ENCODE measurements at regions not wholly inside any gene's neighbourhood (a gene's known extent, or its start where the extent isn't known, plus 50 kb on each side); places are given as distances from the start of the nearest gene placed in this dataset.
"Not testable (repeated sequence)": the region's sequence is repeated elsewhere in the genome, so short reads cannot be mapped to it uniquely, and the experiment has no call there.

- no peak for DNase-seq (ENCODE audit: low spot score)
These were observed 109.5 kb downstream of the SINHCAF start for GRCh38 chr12:31216479-31216878.

DNA sequence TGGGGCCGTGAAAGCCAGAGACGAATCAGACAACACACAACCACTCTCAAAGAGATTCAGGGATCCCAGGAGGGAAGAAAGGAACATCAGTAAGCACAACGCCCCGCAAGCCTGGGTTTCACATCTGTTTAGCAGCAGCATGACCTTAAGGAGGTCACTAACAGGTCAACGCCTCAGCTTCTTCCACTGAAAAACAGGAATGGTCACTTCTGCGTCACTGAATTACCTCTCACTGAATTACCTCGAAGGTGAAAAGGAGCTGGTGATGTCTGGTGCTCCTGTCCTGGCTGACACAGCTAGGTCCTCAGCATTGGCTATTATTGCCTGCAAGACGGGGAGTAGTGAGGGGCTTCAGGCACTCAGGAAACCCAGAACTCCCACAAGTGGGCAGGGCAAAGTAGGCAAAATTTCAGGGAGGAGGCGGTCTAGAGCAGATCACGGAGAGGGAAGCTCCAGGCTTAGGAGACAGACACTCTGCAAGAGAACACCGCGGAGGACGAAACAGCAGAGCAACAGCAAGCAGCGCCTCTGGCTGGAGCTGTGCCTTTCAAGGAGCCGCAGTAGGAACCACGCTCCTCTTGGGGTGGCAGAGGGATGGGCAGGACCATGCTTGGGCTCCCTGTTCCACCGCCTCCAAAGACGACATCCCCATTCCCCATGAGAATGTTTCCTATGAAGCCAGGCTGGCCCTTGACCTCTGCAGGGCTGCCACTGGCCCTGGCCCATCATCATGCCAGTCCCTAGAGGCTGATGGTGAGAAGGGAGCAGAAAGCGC, 108.4 kb downstream of the SINHCAF start:
- DNase-seq (ENCODE audit: low spot score): no peak

- DNase-seq (ENCODE audit: low spot score): no peak
These were observed 107.5 kb downstream of the SINHCAF start for GRCh38 chr12:31218203-31219025.

GRCh38 chr12:31219521-31219920, 106.4 kb downstream of the SINHCAF start:
- DNase-seq (ENCODE audit: low spot score): no peak

DNA sequence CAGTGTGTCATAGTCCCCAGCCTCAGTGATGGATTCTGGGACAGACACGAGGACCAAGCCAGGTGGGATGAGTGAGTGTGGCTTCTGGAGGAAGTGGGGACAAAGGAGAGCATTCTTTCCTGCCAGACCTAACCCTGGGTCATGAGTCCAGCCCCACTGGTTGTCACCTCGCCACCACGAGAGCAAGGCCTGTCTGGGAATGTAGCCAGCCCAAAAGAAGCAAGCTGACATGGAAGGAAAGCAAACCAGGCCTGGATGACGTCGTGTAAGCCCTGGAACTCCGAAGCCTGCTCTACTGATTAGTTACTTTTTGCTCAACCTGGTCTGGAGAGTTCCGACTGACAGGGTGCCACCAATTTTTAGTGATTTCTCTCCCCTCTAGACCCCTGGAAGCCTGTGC, 105.9 kb downstream of the SINHCAF start:
- DNase-seq (ENCODE audit: low spot score): no peak

DNA sequence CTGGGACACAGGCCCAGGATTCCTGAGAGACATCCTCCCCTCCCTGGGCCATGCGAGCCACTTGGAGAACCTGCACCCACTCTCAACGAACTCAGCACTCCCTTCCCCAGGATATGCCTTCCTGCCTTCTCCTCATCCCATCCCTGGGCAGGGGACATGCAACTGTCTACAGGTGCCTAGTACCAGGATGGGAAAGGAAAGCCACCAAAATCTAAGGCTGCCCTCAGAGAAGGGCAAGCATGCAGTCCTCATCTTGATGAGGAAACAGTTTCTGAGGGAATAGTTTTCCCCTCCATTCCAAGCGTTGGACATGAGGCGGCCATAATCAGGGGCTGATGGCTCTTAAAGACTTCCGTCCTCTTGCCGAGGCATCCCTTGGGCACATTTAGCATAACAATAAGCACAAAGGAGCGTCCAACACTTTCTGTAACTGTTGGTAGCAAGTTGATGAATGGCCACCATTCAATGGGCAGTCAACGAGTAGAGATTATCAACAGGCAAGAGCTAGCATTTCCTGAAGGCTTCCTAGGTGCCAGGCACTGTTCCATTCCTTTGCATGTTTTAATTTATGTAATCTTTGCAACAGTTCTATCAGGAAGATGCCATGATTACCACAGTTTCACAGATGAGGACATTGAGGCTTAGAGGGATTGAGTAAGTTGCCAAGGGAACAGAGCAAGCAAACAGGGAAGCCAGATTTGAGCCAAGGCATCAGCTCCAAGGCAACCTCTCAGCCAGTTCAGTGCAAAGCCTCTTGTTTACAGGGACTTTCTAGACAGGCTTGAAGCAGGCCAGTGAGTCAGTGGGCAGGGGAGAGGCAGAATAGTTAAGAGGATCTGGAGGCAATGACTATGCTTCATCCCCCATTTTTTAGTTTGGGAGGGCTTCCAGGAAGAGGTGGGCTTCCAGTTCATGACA, 105.1 kb downstream of the SINHCAF start:
- DNase-seq (ENCODE audit: low spot score): no peak

GRCh38 chr12:31221551-31221945, 104.4 kb downstream of the SINHCAF start:
- DNase-seq (ENCODE audit: low spot score): no peak

- no peak for DNase-seq (ENCODE audit: low spot score)
These were observed 103.2 kb downstream of the SINHCAF start for GRCh38 chr12:31222620-31223222.

- not testable (repeated sequence) for DNase-seq (ENCODE audit: low spot score)
These were observed 102.3 kb downstream of the SINHCAF start for GRCh38 chr12:31223640-31224039.

GRCh38 chr12:31224768-31225448, 101.0 kb downstream of the SINHCAF start:
- no peak for DNase-seq (ENCODE audit: low spot score)

DNA sequence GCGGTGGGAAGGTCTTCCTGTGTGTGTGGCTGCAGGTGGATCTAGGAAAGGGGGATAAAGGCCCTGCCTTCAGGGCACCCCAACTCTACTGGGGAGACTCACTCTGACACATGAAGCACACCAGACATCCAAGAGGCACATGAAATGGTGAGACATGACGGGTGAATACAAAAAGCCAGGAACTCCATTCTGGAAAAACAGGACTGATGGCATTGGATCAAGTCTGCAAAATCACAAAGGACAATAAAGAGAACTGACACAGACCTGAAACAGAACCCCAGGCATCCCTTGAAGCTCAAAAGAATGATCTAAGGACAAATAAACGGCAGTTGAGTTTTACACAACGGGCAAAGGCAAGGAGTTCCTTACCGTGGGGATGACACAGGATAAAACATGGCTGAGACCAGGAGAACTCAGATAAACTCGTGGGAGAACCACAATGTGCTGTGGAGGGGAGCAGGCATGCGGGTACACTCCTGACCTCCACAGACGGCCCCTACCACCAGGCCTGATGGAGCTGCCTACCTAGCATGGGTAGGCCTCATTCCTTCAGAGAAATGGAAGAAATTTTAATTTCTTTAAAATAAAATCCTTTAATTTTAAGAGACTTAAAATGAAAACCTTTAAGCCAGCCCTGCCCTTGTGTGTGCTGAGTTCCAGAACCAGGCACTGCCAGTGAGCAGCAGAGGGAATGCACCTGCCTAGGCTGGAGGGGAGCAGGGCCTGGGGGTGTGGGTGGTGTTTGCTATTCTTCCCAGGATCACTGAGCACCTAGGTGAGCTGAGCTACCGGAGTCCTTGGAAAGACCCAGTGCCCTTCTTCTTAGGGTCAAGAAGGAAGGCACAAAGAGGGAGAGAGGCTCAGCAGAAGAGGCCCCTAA, 100.1 kb downstream of the SINHCAF start:
- DNase-seq (ENCODE audit: low spot score): no peak

GRCh38 chr12:31226639-31227038, 99.3 kb downstream of the SINHCAF start:
- DNase-seq (ENCODE audit: low spot score): no peak

DNA sequence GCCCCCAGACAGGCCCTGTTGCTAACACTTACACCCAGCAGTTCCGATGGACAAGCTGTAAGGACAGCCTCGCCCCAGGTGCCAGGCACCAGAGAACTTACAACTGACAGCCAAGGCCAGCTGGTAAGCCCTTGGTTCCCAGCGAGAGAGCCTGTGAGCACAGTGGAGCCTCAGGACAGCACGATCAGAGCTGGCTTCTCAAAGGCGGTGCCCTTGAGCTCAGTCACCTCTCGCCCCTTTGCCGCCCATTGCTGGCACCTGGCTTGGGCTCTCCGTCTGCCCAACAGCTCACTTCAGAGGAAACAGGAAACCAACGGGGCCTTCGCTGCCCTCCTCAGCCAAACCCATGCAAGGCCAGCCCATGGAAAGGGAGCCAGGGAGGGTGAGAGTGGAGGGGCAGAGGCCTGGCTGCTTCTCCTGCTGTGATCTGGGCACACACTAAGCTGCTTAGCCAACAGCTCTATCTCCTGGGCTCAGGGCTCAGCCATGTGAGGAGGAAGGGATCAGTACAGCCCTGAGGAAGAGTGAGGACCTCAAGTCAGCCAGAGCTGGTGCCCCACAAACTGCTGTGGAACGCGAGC, 98.5 kb downstream of the SINHCAF start:
- DNase-seq (ENCODE audit: low spot score): no peak

- DNase-seq (ENCODE audit: low spot score): no peak
These were observed 96.8 kb downstream of the SINHCAF start for GRCh38 chr12:31228811-31229792.

DNA sequence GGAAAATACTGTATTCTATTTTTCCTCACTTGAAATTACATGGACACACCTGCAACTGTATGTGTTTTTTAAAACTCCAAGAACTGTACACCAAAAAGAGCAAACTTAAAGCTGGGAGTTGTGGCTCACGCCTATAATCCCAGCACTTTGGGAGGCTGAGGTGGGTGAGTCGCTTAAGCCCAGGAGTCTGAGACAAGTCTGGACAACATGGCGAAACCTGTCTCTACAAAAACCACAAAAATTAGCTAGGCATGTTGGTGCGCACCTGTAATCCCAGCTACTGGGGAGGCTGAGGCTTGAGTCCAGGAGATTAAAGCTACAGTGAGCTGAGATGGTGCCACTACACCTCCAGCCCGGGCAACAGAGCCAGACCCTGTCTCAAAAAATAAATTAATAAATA, 95.9 kb downstream of the SINHCAF start:
- no peak for DNase-seq (ENCODE audit: low spot score)

All from NAMALWA (cell line).